ENCODE measurements at regions not wholly inside any gene's neighbourhood (a gene's known extent, or its start where the extent isn't known, plus 50 kb on each side); places are given as distances from the start of the nearest gene placed in this dataset.

DNA sequence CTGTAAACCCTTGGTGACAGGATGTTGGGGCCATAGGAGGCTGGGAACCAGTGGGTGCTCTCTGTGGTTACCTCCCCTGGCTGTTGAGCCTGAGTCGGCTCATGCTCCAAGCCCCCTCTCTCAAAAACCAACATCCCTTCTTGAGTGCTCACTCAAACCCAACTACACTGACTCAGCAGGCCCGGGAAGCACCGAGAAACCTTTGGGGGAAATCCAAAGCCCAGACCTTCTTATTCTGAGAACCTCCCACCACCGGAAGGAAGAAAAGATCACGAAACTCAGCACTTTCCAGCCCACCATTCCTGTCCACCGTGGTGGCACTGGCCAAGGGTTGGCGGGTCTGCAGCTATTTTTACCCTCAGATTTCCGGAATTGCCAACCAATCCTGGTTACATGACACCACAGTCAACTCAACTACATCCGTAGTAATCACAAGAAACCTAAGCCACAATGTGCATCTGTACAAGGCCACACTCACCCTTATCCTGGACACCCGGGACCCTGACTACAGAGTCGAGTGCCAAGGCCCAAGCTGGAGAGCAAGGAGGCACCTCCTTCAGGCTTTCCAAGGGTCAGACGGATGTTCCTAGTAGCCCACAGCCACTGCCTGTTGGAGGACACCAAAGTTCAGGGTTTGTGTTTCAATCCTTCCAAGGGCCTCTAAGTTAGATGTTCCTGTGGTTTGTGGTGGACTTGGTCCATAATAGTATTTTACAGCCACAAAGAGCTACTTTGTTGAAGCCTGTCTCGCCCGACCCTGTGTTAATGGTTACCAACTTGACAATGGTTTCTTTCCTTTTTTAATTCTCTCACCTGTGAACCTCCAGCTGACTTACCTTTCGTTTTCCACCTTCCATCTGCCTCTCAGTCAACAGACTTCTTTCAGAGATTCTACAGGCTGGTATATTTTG, 317.0 kb downstream of the CDC5L start:
- Histone ChIP-seq H3K27me3 (ENCODE audit: insufficient read depth, low read length) (no peaks in the 10 kb centered on the region), H3K9me3 (ENCODE audit: low read depth, low read length) (no peaks in the 10 kb centered on the region), H3K4me1 (ENCODE audit: insufficient read depth, low read length) (peaks cover 2% of the 10 kb centered on the region), H3K79me2 (ENCODE audit: insufficient read depth, low read length) (no peaks in the 10 kb centered on the region), H3K36me3 (ENCODE audit: insufficient read depth, low read length) (no peaks in the 10 kb centered on the region), H2AFZ (ENCODE audit: low read length) (peak overlapping the region; percentile 49), H3K4me2 (ENCODE audit: insufficient read depth, low read length) (no peak overlapping the region), H3K27ac (ENCODE audit: low read depth, low read length) (no peak overlapping the region), H3K4me3 (ENCODE audit: insufficient read depth, low read length) (no peak overlapping the region), H4K20me1 (ENCODE audit: insufficient read depth, low read length) (no peaks in the 10 kb centered on the region)
- TF ChIP-seq, protein P1, sequence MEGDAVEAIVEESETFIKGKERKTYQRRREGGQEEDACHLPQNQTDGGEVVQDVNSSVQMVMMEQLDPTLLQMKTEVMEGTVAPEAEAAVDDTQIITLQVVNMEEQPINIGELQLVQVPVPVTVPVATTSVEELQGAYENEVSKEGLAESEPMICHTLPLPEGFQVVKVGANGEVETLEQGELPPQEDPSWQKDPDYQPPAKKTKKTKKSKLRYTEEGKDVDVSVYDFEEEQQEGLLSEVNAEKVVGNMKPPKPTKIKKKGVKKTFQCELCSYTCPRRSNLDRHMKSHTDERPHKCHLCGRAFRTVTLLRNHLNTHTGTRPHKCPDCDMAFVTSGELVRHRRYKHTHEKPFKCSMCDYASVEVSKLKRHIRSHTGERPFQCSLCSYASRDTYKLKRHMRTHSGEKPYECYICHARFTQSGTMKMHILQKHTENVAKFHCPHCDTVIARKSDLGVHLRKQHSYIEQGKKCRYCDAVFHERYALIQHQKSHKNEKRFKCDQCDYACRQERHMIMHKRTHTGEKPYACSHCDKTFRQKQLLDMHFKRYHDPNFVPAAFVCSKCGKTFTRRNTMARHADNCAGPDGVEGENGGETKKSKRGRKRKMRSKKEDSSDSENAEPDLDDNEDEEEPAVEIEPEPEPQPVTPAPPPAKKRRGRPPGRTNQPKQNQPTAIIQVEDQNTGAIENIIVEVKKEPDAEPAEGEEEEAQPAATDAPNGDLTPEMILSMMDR (IDR thresholded peaks at IDR 0.05; ENCODE audit: extremely low read depth, low read depth, low read length), result no peak
- DNase-seq (ENCODE audit: insufficient read length, low spot score, missing footprints), result no peak

DNA sequence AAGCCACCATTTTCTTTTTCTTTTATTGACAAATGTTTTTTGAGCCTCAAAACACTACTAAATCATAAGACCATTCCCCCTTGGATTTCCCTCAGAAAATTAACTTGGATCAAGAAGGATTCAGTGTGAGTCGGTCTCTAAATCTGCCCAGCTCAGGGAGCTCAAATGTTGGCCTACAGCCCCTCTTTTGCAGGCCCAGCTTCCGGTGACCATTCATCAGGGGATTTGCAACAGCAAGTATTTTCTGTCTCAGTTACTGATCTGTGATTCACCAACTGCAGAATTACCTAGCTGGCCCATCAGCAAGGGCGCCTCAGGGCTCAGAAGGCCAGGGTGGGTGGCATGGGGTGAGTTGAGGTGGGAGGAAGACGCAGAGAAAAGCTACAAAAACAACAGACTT, 318.1 kb downstream of the CDC5L start:
- Histone ChIP-seq H3K36me3 (ENCODE audit: insufficient read depth, low read length) (no peaks in the 10 kb centered on the region), H3K79me2 (ENCODE audit: insufficient read depth, low read length) (no peaks in the 10 kb centered on the region), H3K27ac (ENCODE audit: low read depth, low read length) (no peak overlapping the region), H3K4me3 (ENCODE audit: insufficient read depth, low read length) (no peak overlapping the region), H3K4me2 (ENCODE audit: insufficient read depth, low read length) (no peak overlapping the region), H2AFZ (ENCODE audit: low read length) (no peak overlapping the region), H3K4me1 (ENCODE audit: insufficient read depth, low read length) (peaks cover 2% of the 10 kb centered on the region), H3K27me3 (ENCODE audit: insufficient read depth, low read length) (no peaks in the 10 kb centered on the region), H4K20me1 (ENCODE audit: insufficient read depth, low read length) (no peaks in the 10 kb centered on the region), H3K9me3 (ENCODE audit: low read depth, low read length) (no peaks in the 10 kb centered on the region)
- TF ChIP-seq, protein P1 (IDR thresholded peaks at IDR 0.05; ENCODE audit: extremely low read depth, low read depth, low read length), result no peak
- DNase-seq (ENCODE audit: insufficient read length, low spot score, missing footprints), result no peak

- DNase-seq (ENCODE audit: insufficient read length, low spot score, missing footprints), result no peak
- no peaks in the 10 kb centered on the region for H3K36me3 ChIP-seq (ENCODE audit: insufficient read depth, low read length)
- no peak overlapping the region for H3K4me3 ChIP-seq (ENCODE audit: insufficient read depth, low read length)
- TF ChIP-seq, protein P1 (IDR thresholded peaks at IDR 0.05; ENCODE audit: extremely low read depth, low read depth, low read length), result no peak
- H3K27ac ChIP-seq (ENCODE audit: low read depth, low read length), result no peak overlapping the region
- no peaks in the 10 kb centered on the region for H3K79me2 ChIP-seq (ENCODE audit: insufficient read depth, low read length)
- no peaks in the 10 kb centered on the region for H3K9me3 ChIP-seq (ENCODE audit: low read depth, low read length)
- no peak overlapping the region for H3K4me2 ChIP-seq (ENCODE audit: insufficient read depth, low read length)
- H4K20me1 ChIP-seq (ENCODE audit: insufficient read depth, low read length), result no peaks in the 10 kb centered on the region
- H3K4me1 ChIP-seq (ENCODE audit: insufficient read depth, low read length), result peaks cover 2% of the 10 kb centered on the region
- H2AFZ ChIP-seq (ENCODE audit: low read length), result no peak overlapping the region
- H3K27me3 ChIP-seq (ENCODE audit: insufficient read depth, low read length), result no peaks in the 10 kb centered on the region
These were observed 318.5 kb downstream of the CDC5L start for GRCh38 chr6:44706011-44706410.

- H4K20me1 ChIP-seq (ENCODE audit: insufficient read depth, low read length), result no peaks in the 10 kb centered on the region
- H2AFZ ChIP-seq (ENCODE audit: low read length), result no peak overlapping the region
- H3K36me3 ChIP-seq (ENCODE audit: insufficient read depth, low read length), result no peaks in the 10 kb centered on the region
- no peaks in the 10 kb centered on the region for H3K79me2 ChIP-seq (ENCODE audit: insufficient read depth, low read length)
- no peak overlapping the region for H3K4me2 ChIP-seq (ENCODE audit: insufficient read depth, low read length)
- H3K4me1 ChIP-seq (ENCODE audit: insufficient read depth, low read length), result peaks cover 2% of the 10 kb centered on the region
- no peaks in the 10 kb centered on the region for H3K27me3 ChIP-seq (ENCODE audit: insufficient read depth, low read length)
- no peak overlapping the region for H3K4me3 ChIP-seq (ENCODE audit: insufficient read depth, low read length)
- H3K9me3 ChIP-seq (ENCODE audit: low read depth, low read length), result no peaks in the 10 kb centered on the region
- no peak overlapping the region for H3K27ac ChIP-seq (ENCODE audit: low read depth, low read length)
- TF ChIP-seq, protein P1 (IDR thresholded peaks at IDR 0.05; ENCODE audit: extremely low read depth, low read depth, low read length), result no peak
- DNase-seq (ENCODE audit: insufficient read length, low spot score, missing footprints), result no peak
These were observed 320.7 kb downstream of the CDC5L start for GRCh38 chr6:44708208-44708607.

All from osteoblast (primary cell).